ENCODE measurements at regions not wholly inside any gene's neighbourhood (a gene's known extent, or its start where the extent isn't known, plus 50 kb on each side); places are given as distances from the start of the nearest gene placed in this dataset.

- no peak for DNase-seq
Measured at GRCh38 chr3:135310317-135310716, 515.3 kb downstream of the EPHB1 start.

DNA sequence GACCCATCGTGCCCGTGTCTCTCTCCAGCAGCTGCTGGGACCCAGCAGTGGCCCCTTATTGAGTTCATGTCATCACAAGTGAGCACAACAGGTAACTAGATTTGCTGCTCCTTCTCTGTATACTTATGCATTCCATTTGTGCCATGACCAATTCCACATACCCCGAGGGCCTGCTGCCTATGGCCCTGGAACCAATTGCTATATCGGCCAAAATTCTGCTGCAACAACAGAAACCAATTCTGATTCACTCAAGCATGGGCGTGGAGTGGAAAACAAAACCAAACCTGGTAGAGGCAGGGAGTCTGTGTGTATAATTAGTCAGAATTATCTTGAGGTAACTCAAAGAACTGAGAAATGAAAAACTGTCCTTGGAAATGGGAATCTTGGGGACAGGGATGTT lies 516.6 kb downstream of the EPHB1 start:
- DNase-seq: no peak

DNA sequence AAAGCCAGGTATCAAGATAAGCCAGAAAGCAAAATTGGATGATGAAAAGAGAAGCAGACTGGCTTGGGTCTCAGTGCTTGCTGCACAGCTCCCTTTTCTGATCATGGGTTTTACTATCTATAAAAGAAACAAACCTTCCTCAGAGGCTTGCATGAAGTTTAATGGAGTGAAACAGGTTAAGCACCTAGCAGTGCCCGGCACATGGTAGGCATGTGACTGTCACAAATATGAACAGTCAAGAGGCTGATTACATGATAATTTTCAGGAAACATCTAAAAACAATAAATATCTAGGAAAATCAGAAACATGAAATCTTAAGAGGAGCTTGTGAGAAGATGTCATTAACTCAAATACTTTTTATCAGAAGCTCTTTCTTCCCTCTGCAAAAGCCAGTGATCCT lies 519.2 kb downstream of the EPHB1 start:
- no peak for DNase-seq

GRCh38 chr3:135324301-135324700 lies 529.2 kb downstream of the EPHB1 start:
- no peak for DNase-seq

DNA sequence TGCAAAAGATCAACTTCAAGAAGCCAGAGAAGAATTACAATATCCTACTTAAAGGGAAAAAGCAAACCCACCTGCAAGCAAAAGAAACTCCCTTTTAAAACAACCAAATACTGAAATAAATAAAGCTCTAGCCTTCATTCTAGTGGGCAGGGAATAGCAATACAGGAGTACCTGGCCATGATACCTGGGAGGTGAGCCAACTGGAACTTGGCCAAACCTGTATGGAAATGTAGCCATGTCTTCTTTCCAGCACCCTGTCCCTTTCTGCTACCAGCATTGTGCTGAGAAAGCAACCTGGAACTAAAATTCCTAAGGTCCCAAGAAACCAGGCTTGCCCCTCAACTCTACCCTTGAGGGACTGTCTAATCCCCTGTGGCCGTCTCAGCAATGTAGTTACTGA lies 530.0 kb downstream of the EPHB1 start:
- DNase-seq: no peak

DNA sequence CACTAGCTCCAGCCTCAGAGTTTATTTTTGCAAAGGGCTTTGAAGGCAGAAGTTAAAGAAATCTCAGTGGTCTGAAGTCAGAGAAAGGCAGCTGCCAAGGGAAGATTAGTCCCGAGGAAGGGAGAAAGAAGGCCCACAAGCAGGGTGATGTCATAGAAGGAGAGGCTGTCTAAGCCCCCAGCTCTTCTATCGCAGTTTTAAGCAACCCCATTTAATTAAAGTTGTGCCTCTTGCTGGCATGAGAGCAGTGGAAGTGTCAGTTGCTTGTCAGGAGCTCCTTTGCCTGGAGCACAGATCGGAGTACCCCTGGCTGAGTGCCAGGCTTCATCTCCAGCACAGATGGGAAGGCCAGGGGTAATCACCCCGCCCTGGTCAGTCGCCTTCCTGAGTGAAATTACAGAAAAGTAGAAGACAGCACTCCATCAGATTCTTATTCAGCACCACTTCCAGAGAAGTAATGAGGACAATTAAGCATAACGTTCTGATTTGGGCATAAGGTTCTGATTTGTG lies 530.7 kb downstream of the EPHB1 start:
- no peak for DNase-seq

- DNase-seq: no peak
Measured at GRCh38 chr3:135326851-135327250, 531.8 kb downstream of the EPHB1 start.

DNA sequence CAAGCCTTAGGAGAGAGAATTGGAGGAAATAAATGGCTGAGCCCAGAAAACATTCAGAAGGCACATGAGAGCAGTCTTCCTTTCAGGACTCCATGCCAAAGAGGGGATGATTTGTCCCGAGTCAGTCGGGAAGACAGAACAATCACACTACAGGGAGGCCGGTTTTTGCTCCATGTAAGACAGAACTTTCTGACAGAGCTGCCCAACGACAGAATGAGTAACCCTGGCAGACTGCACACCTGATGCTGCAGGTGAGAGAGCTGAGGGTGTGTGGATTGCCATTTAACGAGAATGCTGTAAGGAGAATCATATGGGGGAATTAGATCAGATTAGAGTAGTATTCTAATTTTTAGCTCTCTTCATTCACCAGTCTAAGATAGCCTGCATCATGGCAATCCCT lies 533.0 kb downstream of the EPHB1 start:
- no peak for DNase-seq

DNA sequence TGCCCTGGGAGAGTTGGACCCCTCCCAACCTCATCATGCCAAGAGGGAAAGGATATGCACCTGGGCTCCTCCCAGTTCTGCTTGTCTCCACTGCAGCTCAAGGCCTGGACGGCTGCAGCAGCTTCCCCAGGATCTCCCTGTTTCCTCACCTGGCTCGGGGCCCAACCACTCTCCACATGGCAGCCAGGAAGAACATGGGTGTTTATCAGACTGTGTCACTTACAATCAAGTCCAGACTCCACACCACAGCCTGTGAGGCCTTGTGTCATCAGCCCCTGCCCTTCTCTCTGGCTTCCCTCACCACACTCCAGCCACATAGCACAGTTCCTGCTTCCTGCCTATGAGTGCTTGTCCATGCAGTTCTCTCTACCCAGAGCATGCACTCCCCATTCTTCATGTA lies 534.4 kb downstream of the EPHB1 start:
- no peak for DNase-seq

DNA sequence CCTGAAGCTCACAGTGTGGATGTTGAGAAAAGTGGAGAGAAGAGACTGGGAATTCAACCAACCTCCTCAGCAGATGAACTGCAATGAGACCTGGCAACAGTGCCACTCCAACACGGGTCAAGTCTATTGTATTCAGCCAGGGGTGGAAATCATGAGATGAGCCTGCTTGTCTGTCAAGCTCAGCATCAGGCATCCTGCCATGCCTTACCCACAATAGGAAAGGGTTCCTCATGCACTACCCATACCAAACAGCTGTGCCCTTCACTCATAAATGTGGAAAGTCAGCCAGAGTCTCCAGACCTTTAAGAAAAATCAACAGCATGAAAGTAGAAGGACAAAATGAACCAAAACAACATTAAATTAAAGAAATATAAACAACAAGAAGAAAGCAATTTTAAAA lies 542.1 kb downstream of the EPHB1 start:
- no peak for DNase-seq

DNA sequence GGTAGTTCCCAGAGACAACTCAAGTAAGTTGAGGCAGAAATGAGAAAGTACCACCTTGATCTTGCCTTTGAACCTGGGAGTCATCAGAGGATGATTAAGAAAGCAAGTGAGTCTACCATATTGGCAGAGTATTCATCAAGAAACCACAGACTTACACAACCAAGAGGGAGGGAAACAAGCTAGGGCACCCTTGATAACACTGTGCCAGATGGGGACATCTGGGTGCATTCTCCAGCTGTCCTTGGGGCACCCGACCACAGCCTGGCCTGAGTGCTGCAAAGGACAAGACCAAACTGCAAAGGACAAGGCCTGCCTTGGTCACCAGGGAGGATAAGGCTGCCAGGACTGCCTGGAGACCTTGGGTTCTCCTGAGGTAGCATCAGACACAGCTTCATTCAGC lies 553.6 kb downstream of the EPHB1 start:
- DNase-seq: peak; percentile 32

- DNase-seq: no peak
Measured at GRCh38 chr3:135349254-135349948, 554.3 kb downstream of the EPHB1 start.

- no peak for DNase-seq
Measured at GRCh38 chr3:135352213-135352612, 557.2 kb downstream of the EPHB1 start.

DNA sequence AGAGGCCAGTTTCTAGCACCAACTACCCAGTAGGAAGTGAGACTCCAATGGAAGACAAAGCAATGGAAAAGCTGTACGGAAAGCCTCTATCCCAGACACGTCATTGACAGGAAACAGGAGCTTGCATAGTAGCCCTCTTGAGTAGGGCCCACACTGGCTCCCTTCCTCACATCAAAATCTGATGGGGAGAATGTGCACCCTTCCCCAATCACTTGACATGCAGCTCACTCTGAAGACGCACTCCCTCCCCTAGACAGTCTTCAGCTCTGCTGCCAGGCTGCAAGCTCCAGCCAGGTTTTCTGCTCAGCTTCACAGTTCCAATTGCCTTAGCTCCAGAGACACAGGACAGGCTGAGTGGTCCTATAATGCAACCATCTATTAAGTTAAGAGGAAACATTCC lies 567.8 kb downstream of the EPHB1 start:
- no peak for DNase-seq

GRCh38 chr3:135364676-135365075 lies 569.6 kb downstream of the EPHB1 start:
- DNase-seq: no peak

- no peak for DNase-seq
Measured at GRCh38 chr3:135366816-135367215, 571.8 kb downstream of the EPHB1 start.

DNA sequence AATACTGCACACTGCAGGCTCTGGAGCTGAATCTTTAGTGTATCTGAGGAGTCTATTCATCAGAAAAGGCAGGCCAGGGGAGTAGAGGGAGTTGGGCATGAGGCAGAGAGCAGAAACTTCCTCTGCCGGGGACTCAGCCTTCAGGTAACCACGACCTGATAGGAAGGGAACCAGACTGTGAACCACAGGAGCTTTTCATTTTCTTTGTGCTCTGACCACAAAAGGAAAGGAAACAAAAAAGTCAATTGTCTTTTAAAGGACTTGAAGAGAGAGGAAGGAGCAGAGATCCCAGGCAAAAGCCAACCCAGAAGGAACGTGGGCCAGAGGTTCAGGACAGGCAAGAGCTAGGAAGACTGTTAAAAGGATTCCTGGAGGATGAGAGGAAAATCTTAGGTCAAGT lies 573.3 kb downstream of the EPHB1 start:
- DNase-seq: no peak

GRCh38 chr3:135368781-135369180 lies 573.7 kb downstream of the EPHB1 start:
- no peak for DNase-seq

- no peak for DNase-seq
Measured at GRCh38 chr3:135374571-135374970, 579.5 kb downstream of the EPHB1 start.

DNA sequence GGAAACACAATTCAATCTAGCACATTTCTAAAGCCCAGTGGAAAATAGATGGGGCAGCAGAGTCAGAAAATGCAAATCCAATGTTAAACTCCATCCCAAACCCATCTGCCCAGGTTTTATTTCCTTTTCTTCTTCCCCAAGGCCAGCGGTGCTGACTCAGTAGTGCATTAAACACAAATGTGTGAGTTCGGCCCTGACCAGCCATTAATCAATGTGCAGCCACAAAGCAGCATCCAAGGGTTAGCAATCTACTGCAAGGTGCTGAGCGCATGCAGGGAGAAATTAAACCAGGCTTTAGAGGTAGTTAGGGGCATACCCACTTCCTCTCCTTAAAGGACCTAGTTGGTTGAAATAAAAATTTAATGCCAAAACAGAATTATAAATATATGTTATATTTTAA lies 583.3 kb upstream of the PPP2R3A start:
- DNase-seq: no peak

DNA sequence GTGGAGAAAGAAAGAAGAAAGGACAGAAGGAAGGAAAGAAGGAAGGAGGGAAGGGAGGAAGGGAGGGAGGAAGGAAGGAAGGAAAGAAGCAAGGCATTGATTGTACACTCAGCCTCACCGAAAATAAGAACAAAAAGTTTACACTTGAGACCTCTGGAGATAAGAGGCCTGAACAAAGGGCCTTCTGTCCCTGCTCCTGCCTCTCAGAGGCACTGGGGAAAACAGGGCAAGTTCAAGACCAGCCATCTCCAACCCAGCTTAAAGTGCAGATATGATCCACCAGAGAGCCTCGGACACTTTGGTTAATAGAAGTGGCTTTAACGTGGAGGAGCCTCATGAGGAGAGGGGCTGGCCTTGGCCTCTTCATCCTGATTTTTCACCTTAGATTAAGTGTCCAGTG lies 582.9 kb upstream of the PPP2R3A start:
- no peak for DNase-seq

DNA sequence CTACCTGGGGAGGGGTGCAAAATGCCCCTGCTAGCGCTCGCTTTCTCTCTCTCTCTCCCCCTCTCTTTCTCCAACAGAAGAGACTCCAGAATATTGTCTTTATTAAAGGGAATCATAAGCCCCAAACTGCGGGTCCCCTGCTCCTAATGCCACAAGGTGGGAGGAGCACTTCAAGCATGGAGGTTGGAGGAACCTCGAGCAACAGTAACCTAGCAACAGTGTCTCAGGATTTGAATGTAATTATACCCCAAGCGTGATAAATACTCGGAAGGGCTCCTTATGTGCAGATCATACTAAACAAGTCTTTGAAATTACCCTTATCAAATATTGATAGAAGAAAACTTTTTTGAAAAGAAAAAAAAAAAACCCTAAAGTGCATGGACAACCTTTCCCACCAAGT lies 582.2 kb upstream of the PPP2R3A start:
- DNase-seq: no peak

GRCh38 chr3:135392151-135392550 lies 573.4 kb upstream of the PPP2R3A start:
- no peak for DNase-seq

DNA sequence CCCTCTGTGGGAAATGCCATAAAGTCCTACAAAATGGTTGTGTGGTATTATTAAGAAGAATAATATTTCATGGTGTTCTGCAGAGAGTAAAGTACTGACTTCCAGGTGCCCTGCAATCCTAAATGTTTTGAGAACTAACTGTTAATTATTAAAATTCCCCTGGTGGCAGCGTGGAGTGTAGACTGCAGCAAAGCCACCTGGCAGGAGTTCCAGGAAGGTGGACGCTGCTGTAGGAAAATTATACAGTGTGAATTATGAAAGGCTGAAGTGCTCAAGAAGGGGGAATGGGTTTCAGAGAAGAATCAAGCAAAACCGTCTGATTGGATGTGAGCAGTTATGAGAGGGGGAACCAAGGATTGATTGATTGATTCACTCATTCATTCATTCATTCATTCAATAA lies 572.4 kb upstream of the PPP2R3A start:
- no peak for DNase-seq

DNA sequence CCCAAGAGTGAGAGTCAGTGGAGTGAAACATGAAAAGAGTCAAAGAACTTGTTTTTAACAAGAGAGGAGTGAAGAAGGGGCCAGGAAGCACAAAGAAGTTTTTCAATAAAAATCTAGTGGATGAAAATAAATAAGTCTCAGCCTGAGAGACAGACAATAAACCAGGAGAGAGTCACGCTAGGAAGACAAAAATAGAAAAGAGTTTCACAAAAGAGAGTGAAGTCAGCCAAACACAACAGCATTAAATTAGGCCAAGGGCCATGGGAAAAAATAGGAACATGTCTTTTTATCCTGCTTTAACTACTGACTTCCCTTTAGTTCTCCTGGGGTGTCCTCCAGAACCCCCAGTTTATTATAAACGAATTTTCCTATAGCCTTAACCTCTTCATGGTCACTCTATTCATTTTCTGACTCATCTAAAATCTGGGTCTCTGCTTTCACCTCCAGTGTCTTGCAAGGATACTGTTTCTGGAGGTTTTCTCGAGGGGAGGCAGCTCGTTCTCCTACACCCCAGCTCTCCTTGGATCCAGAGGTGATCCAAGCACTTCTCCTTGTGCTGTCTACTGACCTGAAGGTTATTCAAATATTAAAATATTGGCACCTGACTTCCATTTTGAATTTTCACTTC lies 571.5 kb upstream of the PPP2R3A start:
- no peak for DNase-seq
